T-helper 1 cell treated with Interleukin-12 subunit alpha and Interleukin-12 subunit beta and Interleukin-4 antibody, amounts not matched to agents 30 ng/mL and 1 ng/mL, for 36 hours (primary cell): ENCODE measurements at regions not wholly inside any gene's neighbourhood (a gene's known extent, or its start where the extent isn't known, plus 50 kb on each side); places are given as distances from the start of the nearest gene placed in this dataset.
"Not testable (repeated sequence)": the region's sequence is repeated elsewhere in the genome, so short reads cannot be mapped to it uniquely, and the experiment has no call there.

Source experiments
- intact Hi-C: fragments of 100-400 bp; cut with micrococcal nuclease; formaldehyde crosslinking; loops from one replicate; pipeline ENCODE4 v1.15.1; 2024

DNA sequence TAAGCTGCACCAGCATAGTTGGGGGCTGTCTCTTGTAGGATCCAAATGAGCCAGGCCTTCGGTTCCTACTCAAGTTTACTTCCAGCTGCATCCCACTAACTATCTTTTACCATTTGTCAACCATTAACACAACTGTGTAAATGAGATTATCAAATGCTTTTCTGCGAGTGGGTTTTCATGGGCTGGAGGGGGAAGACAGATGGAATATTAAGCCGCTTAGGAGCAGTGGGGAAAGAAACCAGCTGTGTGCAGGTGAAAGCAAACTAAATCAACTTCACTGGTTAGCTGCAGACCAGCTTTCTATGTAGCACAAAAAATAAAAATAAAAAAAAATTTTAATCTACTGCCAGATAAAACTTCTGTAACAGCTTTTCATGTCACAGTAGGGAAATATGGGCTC, 100.8 kb upstream of the FOXN2 start:
- intact Hi-C loops: no loop called here

DNA sequence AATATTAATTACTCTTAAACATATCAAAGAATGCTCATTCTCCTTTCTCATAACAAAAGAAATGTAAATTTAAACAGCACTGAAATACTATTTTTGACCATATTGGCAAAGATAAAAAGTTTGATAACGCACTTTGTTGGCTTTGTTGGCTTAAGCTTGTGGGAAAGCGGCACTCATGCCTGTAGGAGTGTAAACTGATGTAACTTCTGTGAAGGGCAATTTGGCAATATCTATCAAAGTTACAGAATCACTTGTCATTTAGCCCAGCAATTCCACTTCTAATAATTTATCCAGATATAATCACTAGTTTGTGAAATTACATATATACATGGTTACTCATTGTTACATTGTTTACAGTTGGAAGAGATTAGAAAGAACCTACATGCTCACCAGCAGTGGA, 96.3 kb upstream of the FOXN2 start:
- intact Hi-C loops: no loop called here

DNA sequence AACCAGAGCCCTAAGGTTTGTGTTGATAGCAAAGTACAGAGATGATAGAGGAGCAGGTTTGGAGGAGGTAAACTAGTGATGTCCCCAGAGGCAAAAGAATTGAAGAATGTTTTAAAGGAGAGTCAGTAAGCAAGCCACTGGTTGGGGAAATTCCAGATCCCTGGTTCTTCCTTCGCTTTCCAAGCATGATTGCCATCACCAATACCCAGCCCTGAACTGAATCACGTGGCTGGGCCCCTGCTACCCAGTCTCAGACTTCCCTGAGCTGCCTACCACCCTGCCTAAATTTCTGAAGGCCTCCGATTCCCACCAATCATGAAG, 95.3 kb upstream of the FOXN2 start:
- intact Hi-C loops: no loop called here

DNA sequence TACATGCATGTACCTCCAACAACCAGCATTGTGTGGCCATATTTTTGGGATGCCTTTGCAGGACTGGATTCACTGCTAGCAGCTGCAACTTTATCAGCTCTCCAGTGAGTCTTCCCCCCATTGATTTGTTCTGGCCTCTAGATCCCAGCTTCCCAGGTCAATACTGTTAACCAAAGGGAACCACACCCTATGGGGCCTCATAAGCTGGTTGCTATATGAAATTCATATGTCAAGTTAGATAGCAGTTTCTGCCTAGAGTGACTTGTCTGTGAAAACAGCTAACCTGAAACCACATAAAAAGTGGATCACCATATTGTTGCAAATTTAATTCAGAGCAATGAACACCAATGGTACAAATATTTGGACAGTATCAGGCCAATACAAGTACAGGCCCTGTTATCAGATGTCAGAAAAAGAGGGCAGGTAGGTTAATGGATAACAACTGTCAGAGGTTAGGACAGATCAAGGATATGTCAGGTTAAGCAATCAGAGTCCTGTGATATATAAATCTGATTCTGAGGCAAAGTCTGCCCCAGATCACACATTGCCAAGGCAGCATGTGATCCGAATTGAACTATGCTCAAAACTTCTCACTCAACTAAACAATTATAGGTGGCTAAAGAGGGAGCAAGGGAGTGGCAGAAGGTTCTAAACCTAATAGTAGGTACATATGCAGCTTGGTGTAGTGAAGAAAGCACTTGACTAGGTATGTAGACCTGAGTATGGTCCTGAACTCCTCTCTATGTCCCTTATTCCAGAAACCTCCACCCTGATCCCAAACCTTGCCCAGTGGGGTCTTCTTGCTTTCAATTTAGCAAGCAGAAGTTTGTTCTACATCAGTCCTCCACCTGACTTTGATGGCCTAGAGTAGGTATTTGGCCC, 94.7 kb upstream of the FOXN2 start:
- intact Hi-C loops: no loop called here

- intact Hi-C loops: no loop called here
Measured at GRCh38 chr2:48220501-48220900, 94.0 kb upstream of the FOXN2 start.

GRCh38 chr2:48221846-48222516, 92.5 kb upstream of the FOXN2 start:
- intact Hi-C loops: no loop called here

DNA sequence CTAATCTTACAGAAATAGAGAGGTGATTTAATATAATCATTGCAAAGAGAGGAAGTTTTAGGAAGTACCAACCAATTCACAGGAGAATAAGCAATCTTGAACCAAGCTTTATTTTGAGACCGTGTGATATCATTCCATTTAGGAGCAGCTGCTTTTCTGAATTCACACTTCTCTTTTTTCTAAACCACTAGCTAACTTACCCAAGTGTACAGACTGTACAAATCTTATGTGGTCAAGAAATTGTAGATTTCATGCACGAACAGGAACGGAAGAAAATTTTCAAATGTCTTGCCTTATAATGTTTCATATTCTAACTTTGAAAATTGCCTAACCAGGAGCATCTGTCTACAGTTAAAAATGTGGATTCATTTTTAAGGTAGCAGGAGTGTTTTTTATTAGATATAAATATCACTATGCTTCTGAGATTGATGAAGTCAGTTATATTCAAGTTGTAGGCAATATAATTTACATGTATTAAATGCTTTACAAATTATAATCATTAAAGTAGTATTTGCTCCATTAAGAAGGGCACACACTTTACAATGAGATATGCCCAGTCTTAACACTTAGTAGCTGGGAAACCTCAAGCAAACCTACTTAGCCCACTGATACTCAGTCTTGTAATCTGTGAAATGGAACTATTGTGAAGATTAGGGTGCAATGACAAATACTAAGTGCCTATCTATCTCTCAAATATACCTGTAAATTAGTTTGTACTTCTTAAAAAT, 86.7 kb upstream of the FOXN2 start:
- intact Hi-C loops: no loop called here

DNA sequence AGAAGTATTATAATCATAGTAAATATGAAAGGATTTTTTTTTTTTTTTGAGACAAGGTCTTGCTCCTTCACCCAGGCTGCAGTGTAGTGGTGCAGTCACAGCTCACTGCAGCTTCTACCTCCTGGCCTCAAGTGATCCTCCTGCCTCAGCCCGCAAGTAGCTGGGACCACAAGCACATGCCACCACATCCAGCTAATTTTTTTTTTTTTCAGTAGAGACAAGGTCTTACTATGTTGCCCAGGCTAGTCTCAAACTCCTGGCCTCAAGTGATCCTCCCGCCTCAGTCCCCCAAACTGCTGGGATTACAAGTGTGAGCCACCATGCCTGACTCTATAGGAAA, 86.2 kb upstream of the FOXN2 start:
- intact Hi-C loops: no loop called here

DNA sequence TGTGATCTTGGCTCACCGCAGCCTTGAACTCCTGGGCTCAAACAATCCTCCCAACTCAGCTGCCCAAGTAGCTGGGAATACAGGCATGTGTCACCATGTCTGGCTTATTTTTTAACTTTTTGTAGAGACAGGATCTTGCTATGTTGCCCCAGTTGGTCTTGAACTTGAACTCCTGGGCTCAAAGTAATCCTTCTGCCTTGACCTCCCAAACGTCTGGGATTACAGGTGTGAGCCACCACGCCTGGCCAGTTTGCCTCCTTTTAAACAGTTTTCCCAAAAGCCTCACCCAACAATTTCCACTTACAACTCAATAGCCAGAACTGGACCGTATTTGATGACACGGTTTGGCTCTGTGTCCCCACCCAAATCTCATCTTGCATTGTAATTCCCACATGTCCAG, 85.4 kb upstream of the FOXN2 start:
- intact Hi-C loops: no loop called here

DNA sequence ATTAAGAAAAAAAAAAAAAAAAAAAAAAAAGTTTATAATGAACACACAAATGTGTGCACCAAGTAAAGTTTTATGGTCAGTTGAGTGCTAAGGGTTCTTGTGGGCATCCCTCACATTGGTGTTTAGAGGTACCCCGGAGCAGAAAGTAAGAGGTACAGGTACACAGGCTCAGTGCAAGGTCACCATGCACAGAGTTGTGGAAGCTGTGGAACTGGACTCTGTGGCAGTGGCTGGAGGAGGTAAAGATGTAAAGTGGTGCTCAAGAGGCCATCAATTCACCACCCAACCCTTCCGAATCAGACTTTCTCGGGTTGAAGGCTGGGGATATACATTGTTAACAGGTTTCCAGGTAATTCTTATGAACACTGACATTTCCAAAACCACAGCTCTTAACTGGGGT, 83.6 kb upstream of the FOXN2 start:
- intact Hi-C loops: no loop called here

- intact Hi-C loops: no loop called here
Measured at GRCh38 chr2:48232351-48232750, 82.1 kb upstream of the FOXN2 start.

- intact Hi-C loops: no loop called here
Measured at GRCh38 chr2:48233005-48233404, 81.5 kb upstream of the FOXN2 start.

DNA sequence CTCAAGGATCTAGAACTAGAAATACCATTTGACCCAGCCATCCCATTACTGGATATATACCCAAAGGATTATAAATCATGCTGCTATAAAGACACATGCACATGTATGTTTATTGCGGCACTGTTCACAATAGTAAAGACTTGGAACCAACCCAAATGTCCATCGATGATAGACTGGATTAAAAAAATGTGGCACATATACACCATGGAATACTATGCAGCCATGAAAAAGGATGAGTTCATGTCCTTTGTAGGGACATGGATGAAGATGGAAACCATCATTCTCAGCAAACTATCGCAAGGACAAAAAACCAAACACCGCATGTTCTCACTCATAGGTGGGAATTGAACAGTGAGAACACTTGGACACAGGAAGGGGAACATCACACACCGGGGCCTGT, 80.7 kb upstream of the FOXN2 start:
- intact Hi-C loops: not testable (repeated sequence)

DNA sequence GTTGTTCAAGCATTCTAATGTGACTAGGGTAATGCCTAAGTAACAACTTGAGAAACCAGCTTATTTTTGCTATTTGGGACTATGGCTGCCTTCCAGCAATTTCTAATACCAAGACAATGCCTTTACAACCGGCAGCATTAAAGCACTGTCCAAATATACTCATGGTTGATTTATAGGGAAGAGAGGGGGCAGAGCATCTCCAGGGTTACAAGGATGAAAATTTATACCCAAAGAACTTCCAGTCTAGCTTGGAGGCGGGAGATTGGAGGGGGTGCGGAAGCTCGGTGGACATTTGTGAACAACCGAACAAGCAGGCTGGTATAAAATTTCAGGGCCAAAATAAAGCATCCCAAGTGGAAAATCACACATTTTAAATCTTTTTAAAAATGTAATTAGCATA, 79.4 kb upstream of the FOXN2 start:
- intact Hi-C loops: no loop called here

- intact Hi-C loops: no loop called here
Measured at GRCh38 chr2:48238381-48238780, 76.1 kb upstream of the FOXN2 start.

DNA sequence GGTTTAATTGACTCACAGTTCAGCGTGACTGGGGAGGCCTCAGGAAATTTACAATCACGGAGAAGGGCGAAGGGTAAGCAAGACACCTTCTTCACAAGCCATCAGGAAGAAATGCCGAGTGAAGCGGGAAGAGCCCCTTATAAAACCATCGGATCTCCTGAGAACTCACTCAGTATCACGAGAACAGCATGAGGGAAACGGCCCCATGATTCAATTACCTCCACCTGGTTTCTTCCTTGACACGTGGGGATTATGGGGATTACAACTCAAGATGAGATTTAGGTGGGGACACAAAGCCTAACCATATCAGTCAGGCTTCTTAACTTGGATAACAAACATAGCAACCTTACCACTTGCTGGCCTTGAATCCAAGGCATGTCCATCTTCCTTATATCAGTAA, 73.6 kb upstream of the FOXN2 start:
- intact Hi-C loops: no loop called here

- intact Hi-C loops: no loop called here
Measured at GRCh38 chr2:48247206-48247605, 67.3 kb upstream of the FOXN2 start.

GRCh38 chr2:48248251-48248933, 66.1 kb upstream of the FOXN2 start:
- intact Hi-C loops: no loop called here

- intact Hi-C loops: no loop called here
Measured at GRCh38 chr2:48249025-48249424, 65.5 kb upstream of the FOXN2 start.

GRCh38 chr2:48249631-48250473, 64.6 kb upstream of the FOXN2 start:
- intact Hi-C loops: no loop called here

DNA sequence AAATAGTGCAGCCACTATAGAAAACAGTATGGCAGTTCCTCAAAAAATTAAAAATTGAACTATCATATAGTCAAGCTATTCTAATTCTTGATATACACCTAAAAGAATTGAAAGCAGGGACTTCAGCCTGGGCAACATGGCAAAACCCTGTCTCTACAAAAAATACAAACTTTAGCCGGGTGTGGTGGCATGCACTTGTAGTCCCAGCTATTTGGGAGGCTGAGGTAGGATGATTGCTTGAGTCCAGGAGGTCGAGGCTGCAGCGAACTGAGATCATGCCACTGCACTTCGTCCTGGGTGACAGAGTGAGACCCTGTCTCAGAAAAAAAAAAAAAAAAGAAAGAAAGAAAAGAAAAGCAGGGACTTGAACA, 64.0 kb upstream of the FOXN2 start:
- intact Hi-C loops: no loop called here
